GM12891 (cell line): ENCODE measurements at regions not wholly inside any gene's neighbourhood (a gene's known extent, or its start where the extent isn't known, plus 50 kb on each side); places are given as distances from the start of the nearest gene placed in this dataset.

ENCODE experiments used
- POLR2A ChIP-seq: IDR thresholded peaks from 2 replicates; pipeline ENCODE4 v1.6.1; 2011; ENCODE audit warnings: low read depth, low read length, control low read depth
- POLR2AphosphoS5 ChIP-seq: IDR thresholded peaks from 2 replicates; pipeline ENCODE4 v1.6.1; 2011; ENCODE audit warnings: low read depth, low read length, control low read depth
- POU2F2 ChIP-seq: IDR thresholded peaks from 2 replicates; pipeline ENCODE4 v1.6.1; 2011; ENCODE audit warnings: low read depth, mild to moderate bottlenecking, control low read depth, low read length, moderate library complexity
- SPI1 ChIP-seq: IDR thresholded peaks from 2 replicates; pipeline ENCODE4 v1.6.1; 2011; ENCODE audit warnings: low read depth, low read length, control low read depth
- TAF1 ChIP-seq: IDR thresholded peaks from 2 replicates; pipeline ENCODE4 v1.6.1; 2011; ENCODE audit warnings: low read depth, low read length, control low read depth

- TF ChIP-seq POLR2A (no peak), POLR2AphosphoS5 (no peak), POU2F2 (no peak), TAF1 (no peak), SPI1 (no peak)
These were observed 296.2 kb upstream of the RGS6 start for GRCh38 chr14:71636076-71636475.
